B cell (primary cell): ENCODE measurements at regions not wholly inside any gene's neighbourhood (a gene's known extent, or its start where the extent isn't known, plus 50 kb on each side); places are given as distances from the start of the nearest gene placed in this dataset.

Experiments used
- ATAC-seq: fragments of 200-7000 bp; cut with Tn5 transposase; one replicate; pipeline ENCODE4 v1.10.0; 2021; ENCODE audit warnings: low read depth, mild to moderate bottlenecking, moderate number of reproducible peaks, moderate library complexity
- CTCF ChIA-PET: fragments of 350-600 bp; sonication (Branson Sonifier 250); formaldehyde crosslinking; loops from one replicate; lab custom pipeline; 2021; ENCODE audit warnings: antibody characterized with exemption, inconsistent platforms; lab: Charles Lee
- POLR2A ChIA-PET: fragments of 350-600 bp; sonication (Branson Sonifier 250); formaldehyde crosslinking; loops from one replicate; lab custom pipeline; 2021; ENCODE audit warnings: antibody characterized with exemption; lab: Charles Lee
- DNase-seq: peaks from one replicate; pipeline ENCODE4 v3.0.0; 2013
- H2AFZ ChIP-seq: 2 replicates; pipeline ENCODE4 v1.6.1; 2012; ENCODE audit warnings: mild to moderate bottlenecking, low read depth, low read length; ENCODE audit not compliant: insufficient read depth, poor library complexity, severe bottlenecking
- H3K27ac ChIP-seq, 2 donors: 1 replicate in 1 of 2; 2 replicates in 1 of 2; pipeline ENCODE4 v1.5.1; 2012 to 2013; ENCODE audit warnings: low read length in 2 of 2, mild to moderate bottlenecking in 2 of 2, moderate library complexity in 1 of 2
- H3K27me3 ChIP-seq, 4 experiments: fragments of 200-600 bp in 1 of 4; sonication (generic) in 1 of 4; replicated peaks in 1 of 4; 1 replicate in 2 of 4; 2 replicates in 2 of 4; pipeline versions ENCODE4 v1.6.1 to v1.7.0; 2013 to 2016; ENCODE audit warnings: low read length in 3 of 4, mild to moderate bottlenecking in 2 of 4, mixed read lengths in 1 of 4, moderate library complexity in 1 of 4; ENCODE audit not compliant: insufficient read depth in 4 of 4, control insufficient read depth in 3 of 4; ENCODE audit errors: control extremely low read depth in 1 of 4
- H3K36me3 ChIP-seq, 2 experiments: replicated peaks in 1 of 2; 1 replicate in 1 of 2; 2 replicates in 1 of 2; pipeline versions ENCODE4 v1.6.1 to v1.7.1; 2013; ENCODE audit warnings: low read length in 1 of 2; ENCODE audit not compliant: insufficient read depth in 2 of 2, control insufficient read depth in 1 of 2; ENCODE audit errors: control extremely low read depth in 1 of 2, extremely low read depth in 1 of 2
- H3K4me1 ChIP-seq, 2 donors: fragments of 200-600 bp in 1 of 2; sonication (generic) in 1 of 2; 1 replicate in 1 of 2; 2 replicates in 1 of 2; pipeline versions ENCODE4 v1.5.1 to v1.6.1; 2013 to 2017; ENCODE audit warnings: low read length in 2 of 2; ENCODE audit not compliant: control insufficient read depth in 2 of 2, insufficient read depth in 2 of 2
- H3K4me2 ChIP-seq: replicated peaks from 2 replicates; pipeline ENCODE3; 2012; ENCODE audit warnings: mild to moderate bottlenecking, low read depth, low read length; ENCODE audit not compliant: poor library complexity, severe bottlenecking
- H3K4me3 ChIP-seq, 5 experiments: fragments of 200-600 bp in 1 of 5; sonication (generic) in 1 of 5; 1 replicate in 3 of 5; 2 replicates in 2 of 5; pipeline versions ENCODE4 v1.5.1 to v1.7.0; 2011 to 2016; ENCODE audit warnings: low read length in 4 of 5, mild to moderate bottlenecking in 4 of 5, low read depth in 2 of 5, control low read depth in 1 of 5, moderate library complexity in 1 of 5; ENCODE audit not compliant: insufficient read depth in 1 of 5; ENCODE audit errors: control extremely low read depth in 1 of 5, extremely low read depth in 1 of 5
- H3K79me2 ChIP-seq: fragments of 200-600 bp; sonication (generic); one replicate; pipeline ENCODE4 v1.6.0; 2016; ENCODE audit warnings: low read length; ENCODE audit not compliant: control insufficient read depth, insufficient read depth
- H3K9ac ChIP-seq: fragments of 200-600 bp; sonication (generic); 2 replicates; pipeline ENCODE4 v1.6.1; 2017; ENCODE audit warnings: mild to moderate bottlenecking, low read length, moderate library complexity
- H3K9me3 ChIP-seq, 3 donors: one replicate each; pipeline versions ENCODE4 v1.6.1 to v1.7.1; 2013; ENCODE audit warnings: low read length in 2 of 3; ENCODE audit not compliant: control insufficient read depth in 2 of 3, insufficient read depth in 1 of 3; ENCODE audit errors: control extremely low read depth in 1 of 3
- H4K20me1 ChIP-seq: 2 replicates; pipeline ENCODE4 v1.6.0; 2012; ENCODE audit warnings: mild to moderate bottlenecking, low read length; ENCODE audit not compliant: insufficient read depth, control insufficient read depth, poor library complexity, severe bottlenecking
- H3K27ac Mint-ChIP-seq: one replicate; pipeline ENCODE4 v1.8.0; 2021; ENCODE audit warnings: mixed read lengths
- H3K27me3 Mint-ChIP-seq: one replicate; pipeline ENCODE4 v1.8.0; 2021; ENCODE audit warnings: mixed read lengths
- H3K4me1 Mint-ChIP-seq: one replicate; pipeline ENCODE4 v1.8.0; 2021; ENCODE audit warnings: mixed read lengths
- H3K4me3 Mint-ChIP-seq: one replicate; pipeline ENCODE4 v1.8.0; 2021; ENCODE audit warnings: mixed read lengths
- H3K9me3 Mint-ChIP-seq: one replicate; pipeline ENCODE4 v1.8.0; 2022; ENCODE audit warnings: mixed read lengths; ENCODE audit not compliant: insufficient read depth
- EZH2 ChIP-seq: IDR thresholded peaks from 2 replicates; pipeline ENCODE4 v1.6.1; 2012; ENCODE audit warnings: borderline replicate concordance, low read depth, mild to moderate bottlenecking, moderate library complexity, low read length; ENCODE audit not compliant: insufficient read depth, poor library complexity, severe bottlenecking
- WGBS: methylation state at CpG from one replicate; pipeline ENCODE4 v1.1.5; 2013; ENCODE audit warnings: missing lambda C conversion rate; ENCODE audit not compliant: insufficient coverage; 5-methylcytosine and 5-hydroxymethylcytosine counted together
- intact Hi-C: fragments of 100-400 bp; cut with micrococcal nuclease; formaldehyde crosslinking; loops from one replicate; pipeline ENCODE4 v1.10.0; 2022
- TF ChIP-seq, protein P1 (sequence below): fragments of 200-600 bp; IDR thresholded peaks from one replicate; pipeline ENCODE4 v1.8.0; 2022; ENCODE audit warnings: antibody characterized with exemption, mild to moderate bottlenecking

DNA sequence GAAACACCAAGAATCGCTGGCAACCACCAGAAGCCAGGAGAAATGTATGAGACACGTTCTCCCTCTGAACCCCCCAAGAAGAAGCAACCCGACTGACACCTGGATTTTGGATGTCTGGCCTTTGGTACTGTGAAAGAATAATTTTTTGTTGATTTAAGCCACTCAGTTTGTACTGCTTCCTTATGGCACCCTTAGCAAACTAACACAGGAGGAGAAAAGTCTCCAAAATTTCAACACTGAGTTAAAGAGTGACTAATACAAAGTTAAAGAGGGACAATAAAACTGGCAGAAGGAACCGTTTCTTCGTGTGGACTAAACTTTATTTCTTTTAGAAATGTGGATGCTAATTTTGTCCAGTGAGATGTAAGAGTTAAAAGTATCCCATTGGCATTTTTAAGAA lies 660.9 kb upstream of the LINC00305 start:
- no CpG with 5 or more reads among the region's 5 CpGs for WGBS
- TF ChIP-seq, protein P1, sequence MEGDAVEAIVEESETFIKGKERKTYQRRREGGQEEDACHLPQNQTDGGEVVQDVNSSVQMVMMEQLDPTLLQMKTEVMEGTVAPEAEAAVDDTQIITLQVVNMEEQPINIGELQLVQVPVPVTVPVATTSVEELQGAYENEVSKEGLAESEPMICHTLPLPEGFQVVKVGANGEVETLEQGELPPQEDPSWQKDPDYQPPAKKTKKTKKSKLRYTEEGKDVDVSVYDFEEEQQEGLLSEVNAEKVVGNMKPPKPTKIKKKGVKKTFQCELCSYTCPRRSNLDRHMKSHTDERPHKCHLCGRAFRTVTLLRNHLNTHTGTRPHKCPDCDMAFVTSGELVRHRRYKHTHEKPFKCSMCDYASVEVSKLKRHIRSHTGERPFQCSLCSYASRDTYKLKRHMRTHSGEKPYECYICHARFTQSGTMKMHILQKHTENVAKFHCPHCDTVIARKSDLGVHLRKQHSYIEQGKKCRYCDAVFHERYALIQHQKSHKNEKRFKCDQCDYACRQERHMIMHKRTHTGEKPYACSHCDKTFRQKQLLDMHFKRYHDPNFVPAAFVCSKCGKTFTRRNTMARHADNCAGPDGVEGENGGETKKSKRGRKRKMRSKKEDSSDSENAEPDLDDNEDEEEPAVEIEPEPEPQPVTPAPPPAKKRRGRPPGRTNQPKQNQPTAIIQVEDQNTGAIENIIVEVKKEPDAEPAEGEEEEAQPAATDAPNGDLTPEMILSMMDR = no peak
- TF ChIP-seq EZH2 = no peak

DNA sequence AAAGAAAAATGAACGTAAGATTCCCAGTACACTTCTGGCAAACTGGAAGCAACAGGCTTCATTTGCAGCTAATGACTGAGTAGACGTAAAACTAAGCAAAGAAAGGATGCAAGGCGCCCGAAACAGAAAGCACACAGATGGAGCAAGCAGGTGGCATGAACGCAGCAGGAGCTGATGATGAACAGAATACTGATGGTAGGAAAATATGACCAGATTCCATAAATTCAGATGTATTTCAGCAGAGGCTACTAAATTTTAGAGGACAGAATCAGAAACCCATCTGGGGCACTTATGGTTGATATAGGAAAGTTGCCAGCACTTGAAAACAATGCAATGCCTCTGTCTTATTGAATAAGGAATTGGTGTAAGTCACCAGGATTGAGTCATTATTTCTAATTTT lies 658.7 kb upstream of the LINC00305 start:
- no peaks in the 10 kb centered on the region for H3K27me3 Mint-ChIP-seq
- Histone ChIP-seq H2AFZ (no peak overlapping the region), H3K36me3 (no peaks in the 10 kb centered on the region), H3K4me3 (no peak overlapping the region), H3K27me3 (no peaks in the 10 kb centered on the region), H3K9ac (no peak overlapping the region), H3K9me3 (no peaks in the 10 kb centered on the region), H3K4me1 (no peaks in the 10 kb centered on the region), H3K79me2 (no peaks in the 10 kb centered on the region), H4K20me1 (no peaks in the 10 kb centered on the region), H3K4me2 (no peak overlapping the region), H3K27ac (no peak overlapping the region)
- ChIA-PET POLR2A (no interaction called here), CTCF (no interaction called here)
- WGBS = 96% methylated on average over 5 of the region's 5 CpGs
- no peak for DNase-seq
- TF ChIP-seq, protein P1 = no peak
- TF ChIP-seq EZH2 = no peak
- no peaks in the 10 kb centered on the region for H3K9me3 Mint-ChIP-seq
- no peak overlapping the region for H3K4me3 Mint-ChIP-seq
- no peaks in the 10 kb centered on the region for H3K4me1 Mint-ChIP-seq
- intact Hi-C loops = no loop called here
- no peak for ATAC-seq
- no peak overlapping the region for H3K27ac Mint-ChIP-seq

More for the DNA sequence above, 660.9 kb upstream of the LINC00305 start:
- Histone ChIP-seq H3K79me2 (no peaks in the 10 kb centered on the region), H3K27ac (no peak overlapping the region), H3K4me2 (no peak overlapping the region), H4K20me1 (no peaks in the 10 kb centered on the region), H3K4me3 (no peak overlapping the region), H3K9me3 (peaks cover 0 to 3% (median 0%) of the 10 kb centered on the region in 3 donors), H3K36me3 (no peaks in the 10 kb centered on the region), H2AFZ (no peak overlapping the region), H3K9ac (no peak overlapping the region), H3K4me1 (no peaks in the 10 kb centered on the region), H3K27me3 (no peaks in the 10 kb centered on the region)
- ChIA-PET CTCF (no interaction called here), POLR2A (no interaction called here)
- intact Hi-C loops = no loop called here
- no peak for ATAC-seq
- no peak for DNase-seq
- peaks cover 2% of the 10 kb centered on the region for H3K4me1 Mint-ChIP-seq
- H3K27ac Mint-ChIP-seq = no peak overlapping the region
- H3K4me3 Mint-ChIP-seq = no peak overlapping the region
- no peaks in the 10 kb centered on the region for H3K27me3 Mint-ChIP-seq
- H3K9me3 Mint-ChIP-seq = peaks cover 5% of the 10 kb centered on the region
